HG02759 (cell line): ENCODE measurements at regions not wholly inside any gene's neighbourhood (a gene's known extent, or its start where the extent isn't known, plus 50 kb on each side); places are given as distances from the start of the nearest gene placed in this dataset.

ENCODE experiments used
- ATAC-seq: cut with Tn5 transposase; IDR thresholded peaks from one replicate; pipeline ENCODE4 v1.9.1; 2021; ENCODE audit warnings: mild to moderate bottlenecking, moderate library complexity; ENCODE audit not compliant: unreplicated experiment

- no peak for ATAC-seq
Measured at GRCh38 chr4:127155116-127155515, 477.6 kb upstream of the INTU start.

DNA sequence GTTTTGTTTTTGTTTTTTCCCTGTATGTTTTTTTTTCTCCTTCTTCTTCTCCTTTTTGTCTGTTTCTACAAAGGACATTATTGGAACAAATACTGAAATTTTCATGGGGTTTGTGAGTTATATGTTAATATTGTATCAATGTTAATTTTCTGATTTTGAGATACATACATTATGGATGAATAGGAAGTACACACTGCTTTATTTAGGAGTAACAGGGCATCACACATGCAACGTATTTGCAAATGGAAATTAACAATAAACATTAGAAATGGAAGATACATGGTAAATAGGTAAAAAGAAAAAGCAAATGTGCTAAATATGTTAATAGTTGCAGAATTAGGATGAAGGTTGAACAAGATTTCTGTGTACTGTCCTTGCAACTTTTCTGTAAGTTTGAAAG, 477.2 kb upstream of the INTU start:
- no peak for ATAC-seq

DNA sequence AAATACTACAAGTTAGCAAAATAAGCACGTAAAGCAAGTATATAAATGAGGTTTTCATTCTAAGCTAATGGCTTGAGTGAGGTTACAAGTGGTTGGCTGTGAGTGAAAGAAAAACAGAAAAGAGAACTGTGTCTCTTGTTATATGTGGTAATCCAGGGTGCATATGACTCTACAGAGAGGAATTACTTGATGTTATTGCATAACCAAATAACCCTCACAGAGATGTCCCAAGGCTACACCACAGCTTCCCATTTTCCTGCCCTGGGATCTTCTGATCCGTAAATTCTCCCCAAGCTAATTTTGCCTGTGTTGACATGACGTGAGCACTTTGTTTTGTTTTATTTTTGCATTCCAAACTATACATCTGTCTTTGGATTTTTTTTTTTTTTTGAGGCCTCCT, 470.0 kb upstream of the INTU start:
- no peak for ATAC-seq

GRCh38 chr4:127165971-127166370, 466.8 kb upstream of the INTU start:
- ATAC-seq, result no peak

GRCh38 chr4:127174201-127174600, 458.6 kb upstream of the INTU start:
- no peak for ATAC-seq

GRCh38 chr4:127174616-127175015, 458.1 kb upstream of the INTU start:
- no peak for ATAC-seq

- ATAC-seq, result no peak
Measured at GRCh38 chr4:127179256-127180087, 453.3 kb upstream of the INTU start.

- no peak for ATAC-seq
Measured at GRCh38 chr4:127181001-127181400, 451.8 kb upstream of the INTU start.

DNA sequence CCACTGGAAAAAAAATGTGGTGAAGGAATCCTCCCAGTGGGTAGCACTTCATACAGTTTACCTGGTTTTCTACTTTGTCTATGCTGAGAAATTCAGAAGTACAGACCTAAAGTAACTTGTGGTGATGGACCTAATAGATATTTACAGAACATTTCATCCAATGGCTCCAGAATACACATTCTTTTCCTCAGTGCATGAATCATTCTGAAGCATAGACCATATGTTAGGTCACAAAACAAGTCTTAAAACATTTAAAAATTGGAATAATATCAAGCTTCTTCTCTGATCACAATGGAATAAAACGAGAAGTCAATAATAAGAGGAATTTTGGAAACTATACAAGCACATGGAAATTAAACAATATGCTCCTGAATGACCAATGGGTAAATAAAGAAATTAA, 450.1 kb upstream of the INTU start:
- no peak for ATAC-seq

GRCh38 chr4:127188847-127189246, 443.9 kb upstream of the INTU start:
- no peak for ATAC-seq

DNA sequence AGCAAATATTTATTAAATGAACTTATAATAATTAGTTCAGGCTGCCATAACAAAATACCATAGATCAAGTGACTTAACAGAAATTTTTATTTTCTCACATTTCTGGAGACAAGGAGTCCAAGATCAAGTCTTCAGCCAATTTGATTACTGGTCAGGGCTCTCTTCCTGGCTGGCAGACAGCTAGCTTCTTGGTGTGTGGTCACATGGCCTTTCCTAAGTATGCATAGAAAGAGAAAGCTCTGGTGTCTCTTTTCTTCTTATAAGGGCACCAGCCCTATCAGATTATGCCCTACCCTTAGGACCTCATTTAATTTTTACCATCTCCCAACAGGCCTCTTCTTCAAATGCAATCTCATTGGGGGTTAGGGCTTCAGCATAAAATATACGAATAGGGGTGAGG, 438.5 kb upstream of the INTU start:
- ATAC-seq, result no peak

- ATAC-seq, result no peak
Measured at GRCh38 chr4:127196655-127197352, 436.0 kb upstream of the INTU start.

- no peak for ATAC-seq
Measured at GRCh38 chr4:127203562-127204200, 429.1 kb upstream of the INTU start.

GRCh38 chr4:127204322-127204721, 428.4 kb upstream of the INTU start:
- no peak for ATAC-seq

DNA sequence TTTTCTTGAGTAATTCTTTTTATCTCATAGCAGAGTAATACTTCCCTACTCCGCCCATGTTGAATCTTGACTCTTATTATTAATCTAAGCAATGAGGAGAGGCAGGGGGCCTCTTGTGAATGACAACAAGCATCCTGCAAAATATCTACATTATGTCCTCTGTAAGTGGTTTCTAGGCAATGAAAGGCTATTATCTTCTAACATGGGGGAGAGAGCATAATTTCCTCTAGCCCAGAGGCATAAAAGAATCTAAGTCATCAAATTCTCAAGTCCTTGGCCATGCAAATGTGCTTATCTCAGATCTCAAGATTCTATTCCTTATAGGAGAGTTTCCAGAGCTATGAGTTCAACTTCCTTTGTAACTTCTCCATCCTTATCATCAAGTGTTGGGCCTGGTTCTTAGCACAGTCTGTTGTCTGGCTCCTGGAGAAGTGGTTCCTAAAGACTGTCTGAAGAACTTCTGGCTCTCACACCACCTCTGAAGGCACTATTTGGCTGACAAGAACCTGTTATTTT, 423.1 kb upstream of the INTU start:
- no peak for ATAC-seq

DNA sequence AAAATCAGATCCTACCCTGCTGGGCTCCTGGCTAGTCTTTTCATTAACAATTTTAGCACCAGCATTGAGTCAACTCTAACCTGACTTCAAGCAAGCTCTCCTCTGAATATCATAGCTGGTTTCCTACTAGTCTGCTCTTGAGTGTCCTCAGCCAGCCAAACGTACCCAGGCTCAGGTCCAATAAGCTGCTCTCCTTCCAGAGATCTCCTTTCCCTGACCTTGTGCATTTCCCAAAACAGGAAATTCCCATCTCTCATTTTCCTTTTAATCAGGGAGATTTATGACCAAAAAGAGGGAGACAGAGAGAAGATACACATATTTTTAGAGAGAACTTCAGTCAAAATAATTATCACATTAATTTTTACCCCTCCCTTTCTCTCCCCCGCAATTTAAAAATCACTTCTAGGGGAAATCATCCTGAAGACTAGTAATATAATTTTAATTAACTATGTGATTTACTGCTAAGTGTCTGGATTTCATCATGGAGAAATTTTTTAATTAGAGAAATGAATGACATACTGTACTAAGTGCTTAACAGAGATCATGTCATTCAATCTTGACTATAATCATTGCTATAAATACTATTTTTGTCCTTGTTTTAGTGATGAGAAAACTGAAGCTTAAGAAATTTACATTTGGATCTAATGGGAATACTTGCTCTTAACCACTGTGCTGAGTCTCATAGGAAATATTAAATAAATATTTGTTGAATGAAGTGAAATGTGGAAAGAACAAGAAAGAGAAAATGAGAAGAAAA, 421.7 kb upstream of the INTU start:
- no peak for ATAC-seq

- no peak for ATAC-seq
Measured at GRCh38 chr4:127211650-127212560, 420.9 kb upstream of the INTU start.

- ATAC-seq, result no peak
Measured at GRCh38 chr4:127212701-127213100, 420.1 kb upstream of the INTU start.

GRCh38 chr4:127214016-127214415, 418.7 kb upstream of the INTU start:
- ATAC-seq, result no peak

DNA sequence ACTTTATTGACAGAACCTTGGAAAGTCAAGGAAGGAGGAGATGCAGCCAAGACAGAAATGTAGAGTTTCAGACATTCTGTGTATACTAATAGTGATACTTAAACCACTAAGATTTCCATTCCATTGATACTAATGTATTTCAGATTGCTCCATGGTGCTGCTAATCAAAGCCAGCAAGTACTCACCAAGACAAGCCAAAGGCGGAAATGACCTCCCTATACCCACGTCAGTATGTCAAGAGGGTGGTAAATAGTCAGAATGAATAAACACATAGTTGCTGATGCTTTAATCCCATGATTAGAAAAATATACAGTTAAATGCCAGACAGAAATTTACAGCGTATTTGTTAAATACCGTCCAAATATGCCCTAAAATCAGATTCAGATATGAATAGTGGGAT, 417.8 kb upstream of the INTU start:
- ATAC-seq, result no peak
